BJ (cell line): ENCODE measurements at regions not wholly inside any gene's neighbourhood (a gene's known extent, or its start where the extent isn't known, plus 50 kb on each side); places are given as distances from the start of the nearest gene placed in this dataset.

Experiments
- CTCF ChIA-PET: fragments of 350-600 bp; formaldehyde crosslinking; extraction: SDS; loops from one replicate; lab custom pipeline; 2021; ENCODE audit warnings: antibody characterized with exemption, inconsistent platforms; lab: Yijun Ruan, JAX
- POLR2A ChIA-PET: fragments of 300-600 bp; sonication (Branson Sonifier 250); formaldehyde crosslinking; extraction: SDS; loops from one replicate; lab custom pipeline; 2021; ENCODE audit warnings: antibody characterized with exemption; lab: Charles Lee
- DNase-seq: peaks from one replicate; pipeline ENCODE4 v3.0.0-alpha.2; 2011; ENCODE audit warnings: low read depth
- H3K27me3 ChIP-seq: 2 replicates; pipeline ENCODE4 v1.6.0; 2011; ENCODE audit warnings: low read length; ENCODE audit not compliant: control insufficient read depth, insufficient read depth
- H3K36me3 ChIP-seq: 2 replicates; pipeline ENCODE4 v1.5.1; 2011; ENCODE audit warnings: low read length; ENCODE audit not compliant: control insufficient read depth, insufficient read depth
- H3K4me3 ChIP-seq: 2 replicates; pipeline ENCODE4 v1.5.1; 2011; ENCODE audit warnings: low read depth, mild to moderate bottlenecking, control low read depth, low read length
- CTCF ChIP-seq: IDR thresholded peaks from 2 replicates; pipeline ENCODE4 v1.5.1; 2011; ENCODE audit warnings: low read depth, mild to moderate bottlenecking, control low read depth, inconsistent platforms, low read length, moderate library complexity; ENCODE audit not compliant: insufficient read depth

GRCh38 chr13:33891196-33891742, 73.3 kb downstream of the RFC3 start:
- no peaks in the 10 kb centered on the region for H3K36me3 ChIP-seq
- ChIA-PET CTCF (no interaction called here), POLR2A (no interaction called here)
- no peak overlapping the region for H3K4me3 ChIP-seq
- no peaks in the 10 kb centered on the region for H3K27me3 ChIP-seq
- no peak for TF ChIP-seq CTCF
- no peak for DNase-seq

- DNase-seq: no peak
- POLR2A ChIA-PET: no interaction called here
- no peak for TF ChIP-seq CTCF
- H3K4me3 ChIP-seq: no peak overlapping the region
- H3K36me3 ChIP-seq: no peaks in the 10 kb centered on the region
- no peaks in the 10 kb centered on the region for H3K27me3 ChIP-seq
- CTCF ChIA-PET: interaction anchor here (1.0 kb wide), 1 partner anchor 8 kb away, joined by 4 read pairs; no protein-coding TSS in a partner anchor
Measured at GRCh38 chr13:33893559-33893958, 75.6 kb downstream of the RFC3 start.

- no peak for DNase-seq
- POLR2A ChIA-PET: no interaction called here
- no peak for TF ChIP-seq CTCF
- no peaks in the 10 kb centered on the region for H3K27me3 ChIP-seq
- H3K4me3 ChIP-seq: no peak overlapping the region
- CTCF ChIA-PET: interaction anchor here (0.7 kb wide), 1 partner anchor 9 kb away, joined by 3 read pairs; no protein-coding TSS in a partner anchor
- no peaks in the 10 kb centered on the region for H3K36me3 ChIP-seq
Measured at GRCh38 chr13:33904431-33904830, 86.5 kb downstream of the RFC3 start.

- no peaks in the 10 kb centered on the region for H3K27me3 ChIP-seq
- DNase-seq: no peak
- ChIA-PET POLR2A (no interaction called here), CTCF (no interaction called here)
- no peaks in the 10 kb centered on the region for H3K36me3 ChIP-seq
- no peak overlapping the region for H3K4me3 ChIP-seq
- TF ChIP-seq CTCF: no peak
Measured at GRCh38 chr13:33908116-33908515, 90.2 kb downstream of the RFC3 start.

- POLR2A ChIA-PET: no interaction called here
- Histone ChIP-seq H3K4me3 (no peak overlapping the region), H3K36me3 (no peaks in the 10 kb centered on the region), H3K27me3 (no peaks in the 10 kb centered on the region)
- CTCF ChIA-PET: interaction anchor here (0.5 to 1.2 kb wide), 2 partner anchors 10 to 20 kb away, joined by 3 to 4 read pairs; no protein-coding TSS in a partner anchor
- DNase-seq: no peak
- TF ChIP-seq CTCF: no peak
Measured at GRCh38 chr13:33910255-33910654, 92.3 kb downstream of the RFC3 start.
